ENCODE measurements at regions not wholly inside any gene's neighbourhood (a gene's known extent, or its start where the extent isn't known, plus 50 kb on each side); places are given as distances from the start of the nearest gene placed in this dataset.
A peak's percentile ranks its signal among the peaks of the same experiment; 100 is the strongest.

- no peak for DNase-seq
- Histone ChIP-seq H3K27me3 (no peaks in the 10 kb centered on the region), H3K9me3 (no peaks in the 10 kb centered on the region), H3K4me3 (no peak overlapping the region), H3K36me3 (no peaks in the 10 kb centered on the region)
Measured at GRCh38 chr11:69567951-69568808, 72.8 kb upstream of the CCND1 start.

DNA sequence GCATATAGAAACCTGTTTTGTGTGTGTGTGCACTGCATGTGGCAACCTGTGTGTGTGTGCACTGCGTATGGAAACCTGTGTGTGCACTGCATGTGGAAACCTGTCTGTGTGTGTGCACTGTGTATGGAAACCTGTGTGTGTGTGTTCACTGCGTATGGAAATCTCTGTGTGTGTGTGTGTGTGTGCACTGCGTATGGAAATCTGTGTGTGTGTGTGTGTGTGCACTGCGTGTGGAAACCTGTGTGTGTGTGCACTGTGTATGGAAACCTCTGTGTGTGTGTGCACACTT lies 72.2 kb upstream of the CCND1 start:
- Histone ChIP-seq H3K4me3 (no peak overlapping the region), H3K27me3 (no peaks in the 10 kb centered on the region), H3K36me3 (no peaks in the 10 kb centered on the region), H3K9me3 (no peaks in the 10 kb centered on the region)
- no peak for DNase-seq

DNA sequence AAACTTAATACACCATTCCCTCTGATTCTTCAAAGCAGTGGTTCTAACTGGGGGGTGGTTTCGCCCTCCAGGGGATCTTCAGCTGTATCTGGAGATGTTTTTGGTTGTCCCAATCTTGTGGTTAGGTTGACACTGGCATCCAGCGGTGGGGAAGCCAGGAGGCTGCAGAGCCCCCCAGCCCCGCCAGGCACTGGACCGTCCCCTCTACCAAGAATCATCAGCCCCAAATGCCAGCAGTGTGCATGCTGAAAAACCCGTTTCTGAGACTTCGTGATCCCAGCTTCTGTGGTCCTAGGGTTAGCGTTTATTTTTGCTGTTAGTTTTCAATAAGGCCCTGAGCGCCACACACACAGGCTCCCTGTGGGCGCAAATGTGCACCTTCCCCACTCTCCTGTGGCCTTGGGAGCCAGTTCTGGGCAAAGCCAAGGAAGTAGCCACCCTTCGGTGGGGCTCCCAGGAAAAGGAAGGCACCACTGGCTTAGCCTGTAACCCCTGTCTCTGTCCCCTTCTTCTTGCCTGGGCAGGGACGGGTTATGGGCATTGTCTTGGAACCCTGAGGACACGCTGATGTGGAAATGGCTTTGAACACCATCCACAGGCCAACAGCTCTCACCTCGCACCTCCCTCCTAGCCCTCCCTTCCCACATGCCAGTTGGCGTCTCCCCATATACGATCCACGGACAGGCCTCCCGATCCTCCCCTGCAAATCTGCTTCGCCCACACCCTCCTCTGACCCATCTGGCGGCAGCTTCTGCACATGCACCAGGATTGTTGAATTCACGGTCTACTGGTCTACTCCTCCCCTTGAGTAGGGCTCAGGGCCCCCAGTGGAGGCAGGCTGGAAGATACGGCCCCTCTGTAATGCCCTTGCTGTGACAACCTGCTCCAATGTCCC lies 71.4 kb upstream of the CCND1 start:
- Histone ChIP-seq H3K36me3 (no peaks in the 10 kb centered on the region), H3K4me3 (no peak overlapping the region), H3K27me3 (no peaks in the 10 kb centered on the region), H3K9me3 (no peaks in the 10 kb centered on the region)
- DNase-seq, result no peak

DNA sequence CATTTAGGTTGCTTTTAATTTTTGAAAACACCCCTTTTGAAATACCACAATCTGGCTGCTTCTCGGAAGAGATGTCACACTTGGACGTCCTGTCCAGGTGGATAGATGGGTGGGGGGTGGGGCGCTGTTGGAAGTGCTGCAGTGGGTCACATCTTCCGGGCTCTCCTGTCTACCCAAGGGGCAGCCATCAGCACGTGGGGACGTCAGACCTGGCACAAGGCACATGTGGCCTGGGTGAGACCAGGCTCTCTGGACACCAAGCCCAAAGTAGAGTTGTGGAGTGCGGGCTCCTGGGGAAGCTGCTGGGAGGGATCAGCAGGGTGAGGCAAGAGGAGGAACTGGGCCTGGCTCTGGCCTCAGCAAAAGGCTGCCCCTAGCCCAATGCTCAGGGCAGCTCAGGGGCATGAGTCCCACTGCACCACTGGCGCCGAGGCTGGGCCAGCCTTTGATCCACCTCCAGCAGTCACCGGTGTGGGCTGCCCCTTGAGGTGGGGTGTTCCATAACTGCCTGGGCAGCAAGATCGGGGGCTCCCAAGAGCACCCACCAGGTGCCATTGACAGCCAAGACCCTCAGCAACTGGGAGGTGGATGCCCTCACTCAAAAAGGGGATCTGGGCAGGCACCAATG lies 68.6 kb upstream of the CCND1 start:
- Histone ChIP-seq H3K36me3 (no peaks in the 10 kb centered on the region), H3K9me3 (no peaks in the 10 kb centered on the region), H3K4me3 (no peak overlapping the region), H3K27me3 (no peaks in the 10 kb centered on the region)
- DNase-seq, result no peak

DNA sequence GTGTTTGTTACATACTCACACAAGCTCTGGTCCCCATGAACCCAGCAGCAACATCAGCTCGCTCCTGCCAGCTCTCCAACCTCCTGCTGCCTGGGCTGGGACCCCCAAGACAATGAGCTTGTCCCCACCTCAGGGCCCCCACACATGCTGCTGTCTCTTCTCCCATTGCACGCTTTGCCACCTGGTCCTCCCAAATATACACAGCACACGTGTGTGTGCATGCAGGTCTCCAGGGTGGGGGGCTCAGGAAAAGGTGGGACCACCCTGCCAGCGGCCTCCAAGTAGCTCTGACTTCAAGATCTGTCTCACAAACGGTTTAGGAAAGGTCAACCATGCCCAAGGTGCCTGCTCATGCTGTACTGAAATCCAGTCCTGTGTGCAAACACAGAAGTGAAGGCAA lies 68.1 kb upstream of the CCND1 start:
- Histone ChIP-seq H3K27me3 (no peaks in the 10 kb centered on the region), H3K4me3 (no peak overlapping the region), H3K9me3 (no peaks in the 10 kb centered on the region), H3K36me3 (no peaks in the 10 kb centered on the region)
- DNase-seq, result no peak

DNA sequence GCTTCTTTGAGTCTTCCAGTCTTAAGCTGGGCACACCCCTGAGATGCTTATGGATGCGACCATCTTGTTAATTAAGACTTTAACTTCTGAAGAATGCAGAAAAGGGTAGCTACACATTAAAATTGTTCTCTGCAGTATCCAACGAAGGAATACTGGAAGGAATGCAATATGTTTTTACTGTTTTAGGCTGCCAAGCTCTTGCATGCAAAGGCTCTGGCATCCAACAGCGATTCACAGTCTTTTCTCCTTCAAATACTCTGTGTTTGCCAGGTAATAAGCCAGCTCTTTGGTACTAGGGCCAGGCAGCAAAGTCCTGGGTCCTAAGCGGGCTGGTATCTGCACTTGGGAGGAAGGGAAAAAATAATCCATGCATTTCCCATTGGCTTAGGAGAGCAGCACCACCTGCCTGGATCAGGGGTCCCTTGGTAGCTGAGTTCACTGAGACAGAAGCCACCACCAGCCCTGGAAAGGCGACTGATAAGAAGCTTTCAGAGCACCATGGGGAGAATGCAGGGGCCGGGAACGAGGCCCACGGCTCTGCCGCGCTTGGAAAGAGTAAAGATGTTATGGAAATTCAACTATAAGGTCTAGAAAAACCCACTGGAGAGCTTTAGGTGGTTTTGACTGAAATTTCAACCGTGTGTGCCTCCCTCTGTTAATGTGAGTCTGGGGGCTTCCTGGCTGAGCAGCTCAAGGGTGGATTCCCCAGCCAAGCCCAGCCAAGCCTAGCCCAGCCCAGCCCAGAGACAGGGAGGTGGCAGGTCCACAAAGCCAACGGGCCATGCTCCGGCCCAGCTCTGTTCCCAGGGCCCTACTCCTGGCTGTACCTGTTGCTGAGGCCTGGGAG lies 67.0 kb upstream of the CCND1 start:
- no peaks in the 10 kb centered on the region for H3K36me3 ChIP-seq
- H3K9me3 ChIP-seq, result no peaks in the 10 kb centered on the region
- peak; percentile 36 for DNase-seq

DNA sequence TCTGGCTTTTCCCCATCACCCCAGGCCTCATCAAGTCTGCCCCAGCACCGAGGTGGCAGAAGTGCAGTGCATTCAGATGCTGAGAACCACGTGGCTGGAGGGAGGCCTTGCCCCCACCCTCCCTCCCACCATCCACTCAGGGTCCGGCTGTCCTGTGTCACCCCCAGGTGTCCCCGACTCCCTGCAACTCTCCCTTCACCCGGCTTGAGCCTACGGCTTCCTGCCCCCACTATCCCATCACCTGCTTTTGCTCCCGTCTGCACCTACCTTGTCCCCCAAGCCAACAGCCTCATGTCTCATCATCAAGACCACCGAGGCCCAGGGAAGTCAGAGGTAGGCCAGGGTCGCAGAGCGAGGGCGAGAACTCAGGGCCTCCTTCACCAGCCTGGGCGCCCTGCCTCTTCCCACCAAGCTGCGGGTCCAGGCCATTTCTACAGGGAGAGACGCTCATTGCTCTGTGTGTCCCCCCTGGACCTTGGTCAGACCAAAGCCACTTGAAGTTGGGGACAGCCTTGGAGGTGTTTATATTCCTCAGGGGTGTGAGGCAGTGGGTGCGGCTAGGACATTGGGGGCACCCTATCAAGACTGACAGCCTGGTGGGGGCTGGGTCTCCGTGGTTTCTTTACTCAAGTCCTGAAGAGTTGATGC lies 66.2 kb upstream of the CCND1 start:
- no peak for DNase-seq
- H3K9me3 ChIP-seq, result no peaks in the 10 kb centered on the region
- H3K36me3 ChIP-seq, result no peaks in the 10 kb centered on the region
- no peak overlapping the region for H3K4me3 ChIP-seq
- H3K27me3 ChIP-seq, result no peaks in the 10 kb centered on the region

More for the DNA sequence above, 67.0 kb upstream of the CCND1 start:
- no peaks in the 10 kb centered on the region for H3K27me3 ChIP-seq
- no peak overlapping the region for H3K4me3 ChIP-seq

DNA sequence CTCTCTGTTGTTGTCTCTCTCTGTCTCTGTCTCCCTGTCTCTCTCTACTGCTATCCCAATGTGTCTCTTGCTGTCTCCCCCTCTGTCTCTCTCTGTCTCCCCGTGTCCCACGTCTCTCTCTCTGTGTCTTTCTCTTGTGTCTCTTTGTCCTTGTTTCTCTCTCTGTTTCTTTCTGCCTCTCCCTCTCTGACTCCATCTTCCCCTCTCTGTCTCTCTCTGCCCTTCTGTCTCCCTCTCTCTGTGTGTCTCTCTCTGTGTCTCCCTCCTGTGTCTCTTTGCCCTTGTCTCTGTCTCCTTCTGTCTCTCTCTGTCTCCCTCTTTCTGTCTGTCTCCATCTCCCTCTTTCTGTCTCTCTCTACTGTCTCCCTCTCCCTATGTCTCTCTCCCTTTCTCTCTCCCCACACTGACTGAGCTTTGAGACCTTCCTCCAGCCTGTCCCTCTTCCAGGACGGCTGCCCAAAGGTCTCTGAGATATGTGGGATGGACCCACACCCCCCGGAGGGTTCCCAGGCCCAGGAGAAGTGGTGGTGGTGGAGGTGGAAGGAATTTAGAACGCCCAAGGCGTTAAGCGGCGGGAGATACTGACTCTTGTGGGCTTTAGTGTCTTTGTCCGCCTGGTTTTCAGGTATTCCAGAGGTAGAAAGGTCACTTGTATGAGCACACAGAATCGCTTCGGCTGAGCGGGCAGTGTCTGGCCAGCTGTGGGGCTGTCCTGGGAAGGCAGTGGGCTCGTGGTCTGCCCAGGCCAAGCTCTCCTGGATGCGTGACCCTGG lies 65.5 kb upstream of the CCND1 start:
- Histone ChIP-seq H3K36me3 (no peaks in the 10 kb centered on the region), H3K9me3 (no peaks in the 10 kb centered on the region), H3K4me3 (no peak overlapping the region), H3K27me3 (no peaks in the 10 kb centered on the region)
- no peak for DNase-seq

- no peaks in the 10 kb centered on the region for H3K36me3 ChIP-seq
- H3K27me3 ChIP-seq, result no peaks in the 10 kb centered on the region
- no peak overlapping the region for H3K4me3 ChIP-seq
- no peak for DNase-seq
- no peaks in the 10 kb centered on the region for H3K9me3 ChIP-seq
Measured at GRCh38 chr11:69576069-69576782, 64.7 kb upstream of the CCND1 start.

GRCh38 chr11:69578167-69578566 lies 62.8 kb upstream of the CCND1 start:
- no peak overlapping the region for H3K4me3 ChIP-seq
- no peaks in the 10 kb centered on the region for H3K36me3 ChIP-seq
- no peak for DNase-seq
- H3K27me3 ChIP-seq, result no peaks in the 10 kb centered on the region
- H3K9me3 ChIP-seq, result no peaks in the 10 kb centered on the region

DNA sequence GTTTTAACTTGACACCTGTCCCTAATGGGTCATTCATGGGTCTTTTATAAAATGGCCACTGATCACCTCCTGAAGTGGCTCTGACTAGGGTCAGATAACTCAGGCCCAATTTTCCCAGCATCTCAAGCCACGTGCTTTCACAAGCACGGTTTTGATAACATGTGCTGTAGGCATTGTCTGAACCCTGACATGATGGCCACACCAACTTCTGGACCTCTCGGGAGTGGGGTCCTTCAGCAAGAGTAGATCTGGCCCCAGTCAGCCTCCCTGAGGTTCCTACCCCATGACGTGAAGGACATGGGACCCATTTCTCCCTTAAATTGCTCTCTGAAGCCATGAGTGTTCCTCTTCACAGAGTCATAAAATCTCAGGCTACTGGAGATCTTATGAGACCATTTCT lies 60.4 kb upstream of the CCND1 start:
- DNase-seq, result no peak
- Histone ChIP-seq H3K27me3 (no peaks in the 10 kb centered on the region), H3K9me3 (no peaks in the 10 kb centered on the region), H3K36me3 (no peaks in the 10 kb centered on the region), H3K4me3 (no peak overlapping the region)

DNA sequence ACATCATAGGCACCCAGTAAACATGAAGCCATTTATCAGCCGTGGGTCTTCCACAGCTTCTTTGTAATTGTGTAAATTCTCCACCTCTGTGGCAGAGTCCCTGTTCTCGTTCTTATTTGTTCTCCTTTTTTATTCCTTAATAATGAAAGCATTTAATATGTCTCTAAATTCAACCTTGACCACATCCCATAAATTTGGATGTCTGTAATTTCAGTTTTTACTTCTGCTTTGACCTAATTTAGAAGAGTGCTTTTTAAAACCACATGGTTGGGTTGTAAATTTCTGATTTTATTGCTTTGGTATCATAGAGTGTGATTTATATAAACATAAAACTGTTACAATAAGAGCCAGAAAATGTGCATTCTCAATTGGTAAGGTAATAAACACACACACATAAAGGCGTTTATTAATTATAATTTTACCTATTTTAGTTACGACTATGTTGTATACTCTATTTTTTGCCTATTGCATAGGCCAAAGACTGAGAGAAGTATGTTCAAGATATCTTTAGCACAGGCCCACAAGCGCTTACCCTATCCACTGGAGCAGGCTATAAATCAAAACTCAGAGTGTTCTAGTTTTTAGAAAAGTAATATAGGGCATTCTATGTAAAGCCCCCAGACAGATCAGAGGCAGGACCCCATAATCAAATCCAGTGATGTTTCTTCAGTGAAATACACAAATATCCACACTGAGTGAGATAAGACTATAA lies 58.0 kb upstream of the CCND1 start:
- DNase-seq, result no peak
- Histone ChIP-seq H3K4me3 (no peak overlapping the region), H3K36me3 (no peaks in the 10 kb centered on the region), H3K9me3 (no peaks in the 10 kb centered on the region), H3K27me3 (no peaks in the 10 kb centered on the region)

GRCh38 chr11:69584160-69584559 lies 56.8 kb upstream of the CCND1 start:
- Histone ChIP-seq H3K36me3 (no peaks in the 10 kb centered on the region), H3K9me3 (no peaks in the 10 kb centered on the region), H3K4me3 (no peak overlapping the region), H3K27me3 (no peaks in the 10 kb centered on the region)
- no peak for DNase-seq

GRCh38 chr11:69585385-69585784 lies 55.6 kb upstream of the CCND1 start:
- H3K4me3 ChIP-seq, result no peak overlapping the region

More at GRCh38 chr11:69585385-69585784, 55.6 kb upstream of the CCND1 start:
- no peak for DNase-seq
- Histone ChIP-seq H3K36me3 (no peaks in the 10 kb centered on the region), H3K9me3 (no peaks in the 10 kb centered on the region), H3K27me3 (no peaks in the 10 kb centered on the region)

Data from MG63 (cell line).